GM13977 (cell line): ENCODE measurements at regions not wholly inside any gene's neighbourhood (a gene's known extent, or its start where the extent isn't known, plus 50 kb on each side); places are given as distances from the start of the nearest gene placed in this dataset.

Experiments
- DNase-seq: peaks from one replicate; pipeline ENCODE4 v3.0.0; 2012; ENCODE audit warnings: low spot score
- CTCF ChIP-seq: IDR thresholded peaks from 2 replicates; pipeline ENCODE4 v1.5.1; 2012; ENCODE audit warnings: mild to moderate bottlenecking, control low read depth; ENCODE audit not compliant: insufficient read depth; ENCODE audit errors: extremely low read depth, missing control alignments
- in situ Hi-C: fragments of 300-500 bp; cut with MboI; formaldehyde crosslinking; loops from one replicate; pipeline ENCODE4 v1.12.0; 2022; ENCODE audit warnings: low sequenced_read_pairs, low pct_unique_long_range_greater_than_20kb, mixed read lengths, inconsistent platforms; ENCODE audit not compliant: unreplicated experiment

- TF ChIP-seq CTCF = no peak
- in situ Hi-C loops = no loop called here
- no peak for DNase-seq
Measured at GRCh38 chr11:98545544-98546175, 475.1 kb upstream of the CNTN5 start.

GRCh38 chr11:98549571-98549970 is 471.2 kb upstream of the CNTN5 start:
- in situ Hi-C loops = no loop called here
- DNase-seq = no peak
- TF ChIP-seq CTCF = no peak

GRCh38 chr11:98559961-98560360 is 460.8 kb upstream of the CNTN5 start:
- in situ Hi-C loops = no loop called here
- DNase-seq = no peak
- no peak for TF ChIP-seq CTCF

- TF ChIP-seq CTCF = no peak
- in situ Hi-C loops = no loop called here
- DNase-seq = no peak
Measured at GRCh38 chr11:98561252-98561651, 459.5 kb upstream of the CNTN5 start.

GRCh38 chr11:98561877-98562395 is 458.8 kb upstream of the CNTN5 start:
- in situ Hi-C loops = no loop called here
- TF ChIP-seq CTCF = no peak
- DNase-seq = no peak

- no peak for TF ChIP-seq CTCF
- DNase-seq = no peak
- in situ Hi-C loops = no loop called here
Measured at GRCh38 chr11:98564233-98564632, 456.5 kb upstream of the CNTN5 start.

GRCh38 chr11:98564881-98565280 is 455.9 kb upstream of the CNTN5 start:
- no peak for DNase-seq
- TF ChIP-seq CTCF = no peak
- in situ Hi-C loops = no loop called here
